Sigmoid colon (tissue), 4 donors: ENCODE measurements at regions not wholly inside any gene's neighbourhood (a gene's known extent, or its start where the extent isn't known, plus 50 kb on each side); places are given as distances from the start of the nearest gene placed in this dataset.

ENCODE experiments used
- EP300 ChIP-seq, 4 donors: sonication (generic); formaldehyde crosslinking; IDR thresholded peaks; one replicate each; pipeline ENCODE4 v1.6.1; 2017; ENCODE audit warnings: antibody characterized with exemption in 4 of 4
- POLR2A ChIP-seq, 2 donors: fragments of 450-650 bp; IDR thresholded peaks; one replicate each; pipeline ENCODE4 v1.6.1; 2016; ENCODE audit warnings: antibody characterized with exemption in 2 of 2, mild to moderate bottlenecking in 2 of 2, moderate library complexity in 2 of 2
- POLR2AphosphoS5 ChIP-seq, 4 donors: sonication (generic); formaldehyde crosslinking; IDR thresholded peaks; one replicate each; pipeline ENCODE4 v1.6.1; 2017; ENCODE audit warnings: antibody characterized with exemption in 4 of 4
- TF ChIP-seq, protein P1 (sequence below), 4 experiments: fragments of 450-650 bp in 3 of 4; fragments of 200-600 bp in 1 of 4; IDR thresholded peaks; one replicate each; pipeline ENCODE4 v1.5.1; 2016 to 2019; ENCODE audit warnings: antibody characterized with exemption in 4 of 4, mild to moderate bottlenecking in 3 of 4, moderate library complexity in 2 of 4

DNA sequence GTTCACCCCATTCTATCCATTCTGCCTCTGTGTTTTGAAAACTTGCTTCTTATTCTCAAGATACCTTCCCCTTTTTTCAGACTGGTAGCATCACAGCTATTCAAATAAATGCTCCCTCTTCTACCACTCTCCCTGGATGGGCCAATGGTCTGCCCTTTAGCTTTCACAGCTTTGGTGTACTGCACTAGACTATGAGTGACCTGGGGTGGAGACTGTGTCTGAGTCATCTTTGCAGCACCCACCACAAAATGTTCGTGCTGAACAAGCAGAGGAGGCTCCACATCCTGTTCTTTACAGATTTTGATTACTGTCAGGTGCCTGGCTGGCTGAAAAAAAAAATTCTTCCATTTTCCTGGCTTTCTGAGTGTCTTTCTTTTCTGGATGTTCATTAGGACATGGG lies 1104.1 kb upstream of the TMEM132C start:
- TF ChIP-seq, protein P1, sequence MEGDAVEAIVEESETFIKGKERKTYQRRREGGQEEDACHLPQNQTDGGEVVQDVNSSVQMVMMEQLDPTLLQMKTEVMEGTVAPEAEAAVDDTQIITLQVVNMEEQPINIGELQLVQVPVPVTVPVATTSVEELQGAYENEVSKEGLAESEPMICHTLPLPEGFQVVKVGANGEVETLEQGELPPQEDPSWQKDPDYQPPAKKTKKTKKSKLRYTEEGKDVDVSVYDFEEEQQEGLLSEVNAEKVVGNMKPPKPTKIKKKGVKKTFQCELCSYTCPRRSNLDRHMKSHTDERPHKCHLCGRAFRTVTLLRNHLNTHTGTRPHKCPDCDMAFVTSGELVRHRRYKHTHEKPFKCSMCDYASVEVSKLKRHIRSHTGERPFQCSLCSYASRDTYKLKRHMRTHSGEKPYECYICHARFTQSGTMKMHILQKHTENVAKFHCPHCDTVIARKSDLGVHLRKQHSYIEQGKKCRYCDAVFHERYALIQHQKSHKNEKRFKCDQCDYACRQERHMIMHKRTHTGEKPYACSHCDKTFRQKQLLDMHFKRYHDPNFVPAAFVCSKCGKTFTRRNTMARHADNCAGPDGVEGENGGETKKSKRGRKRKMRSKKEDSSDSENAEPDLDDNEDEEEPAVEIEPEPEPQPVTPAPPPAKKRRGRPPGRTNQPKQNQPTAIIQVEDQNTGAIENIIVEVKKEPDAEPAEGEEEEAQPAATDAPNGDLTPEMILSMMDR (IDR thresholded peaks at IDR 0.05): no peak
- no peak for TF ChIP-seq EP300 (IDR thresholded peaks at IDR 0.05)
- TF ChIP-seq POLR2A (IDR thresholded peaks at IDR 0.05): no peak
- TF ChIP-seq POLR2AphosphoS5 (IDR thresholded peaks at IDR 0.05): no peak
